Skin epidermis (tissue), 12 donors: ENCODE measurements at regions not wholly inside any gene's neighbourhood (a gene's known extent, or its start where the extent isn't known, plus 50 kb on each side); places are given as distances from the start of the nearest gene placed in this dataset.

Experiments used
- H3K27ac ChIP-seq, 21 experiments: fragments of 200-600 bp; sonication (generic) in 11 of 21; one replicate each; pipeline ENCODE4 v1.5.0; 2020; ENCODE audit warnings: mild to moderate bottlenecking in 3 of 21, inconsistent platforms in 2 of 21, moderate library complexity in 2 of 21
- H3K4me3 ChIP-seq, 7 experiments: fragments of 200-600 bp; sonication (generic) in 2 of 7; one replicate each; pipeline ENCODE4 v1.5.0; 2020; ENCODE audit warnings: inconsistent platforms in 2 of 7, mild to moderate bottlenecking in 2 of 7, moderate library complexity in 1 of 7

DNA sequence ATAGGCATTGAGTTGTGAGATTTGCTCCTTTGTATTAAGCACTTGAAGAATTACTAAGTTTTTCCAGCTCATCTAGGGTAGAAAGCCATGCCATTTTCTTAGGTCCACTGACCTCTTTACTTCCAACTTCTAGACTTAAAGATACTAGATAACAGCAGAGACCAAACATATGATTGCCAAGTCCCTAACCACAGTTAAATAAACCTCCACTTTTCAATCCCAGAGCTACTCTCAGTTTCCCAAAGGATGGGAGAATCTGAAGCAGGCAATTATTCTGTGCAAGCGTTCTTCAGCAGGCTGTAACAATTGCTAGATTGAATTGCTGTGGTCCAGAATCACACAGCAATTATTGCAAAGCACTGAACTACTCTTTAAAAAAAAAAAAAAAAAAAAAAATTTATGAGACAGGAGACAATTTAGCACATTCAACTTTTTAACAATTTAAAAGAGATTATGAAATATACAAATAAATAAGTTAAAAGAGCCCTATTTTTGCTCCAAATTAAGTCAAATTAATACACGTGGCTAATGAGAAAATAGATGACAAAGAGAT is 104.0 kb upstream of the PRSS16 start:
- no peak overlapping the region for H3K4me3 ChIP-seq
- no peak overlapping the region for H3K27ac ChIP-seq

DNA sequence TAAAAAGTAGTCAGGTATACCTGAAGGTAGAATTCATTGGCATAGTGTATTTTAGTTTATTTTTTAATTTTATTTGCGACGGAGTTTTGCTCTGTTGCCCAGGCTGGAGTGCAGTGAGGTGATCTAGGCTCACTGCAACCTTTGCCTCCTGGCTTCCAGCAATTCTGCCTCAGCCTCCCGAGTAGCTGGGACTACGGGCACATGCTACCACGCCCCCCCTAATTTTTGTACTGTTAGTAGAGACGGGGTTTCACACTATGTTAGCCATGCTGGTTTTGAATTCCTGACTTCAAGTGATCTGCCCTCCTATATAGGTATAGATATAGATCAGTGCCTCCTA is 102.8 kb upstream of the PRSS16 start:
- Histone ChIP-seq H3K4me3 (peak overlapping the region in 4 of 7 experiments; percentile 61 to 83 (median 69)), H3K27ac (peak overlapping the region in 8 of 21 experiments; percentile 88 to 94 (median 91))

DNA sequence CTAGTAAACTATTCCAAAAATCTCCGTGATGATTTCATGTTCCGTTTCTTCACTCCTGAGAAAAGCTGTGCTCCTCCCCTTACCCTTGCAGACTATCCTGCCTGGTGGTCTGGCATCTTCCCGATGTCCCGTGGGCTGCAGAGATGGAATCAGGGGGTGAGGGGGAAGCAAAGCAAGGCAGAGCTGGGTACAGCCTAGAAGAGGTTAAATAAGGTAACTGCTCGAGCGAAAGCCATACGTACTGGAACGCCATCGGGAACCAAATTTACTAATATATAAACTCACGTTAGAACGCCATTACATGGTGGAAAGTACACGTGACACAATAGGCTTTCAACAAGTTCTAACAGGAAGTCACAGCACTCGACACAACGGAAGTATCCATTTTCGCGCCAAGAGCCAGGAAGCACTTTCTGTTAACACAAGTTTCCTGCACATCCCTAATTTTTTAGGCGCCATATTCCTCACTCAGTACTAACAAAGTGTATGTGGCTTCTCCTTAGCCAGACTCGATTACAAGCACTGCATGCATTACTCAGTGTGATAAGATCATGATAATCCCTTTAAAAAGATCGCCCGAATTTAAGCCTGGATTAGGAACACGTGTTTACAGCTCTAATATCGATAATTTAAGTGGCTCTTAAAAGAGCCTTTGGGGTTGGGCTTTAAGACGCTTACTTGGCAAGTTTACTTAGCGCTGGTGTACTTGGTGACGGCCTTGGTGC is 101.6 kb upstream of the PRSS16 start:
- Histone ChIP-seq H3K4me3 (peak overlapping the region; percentile 59 to 83 (median 68)), H3K27ac (peak overlapping the region; percentile 36 to 94 (median 88))

DNA sequence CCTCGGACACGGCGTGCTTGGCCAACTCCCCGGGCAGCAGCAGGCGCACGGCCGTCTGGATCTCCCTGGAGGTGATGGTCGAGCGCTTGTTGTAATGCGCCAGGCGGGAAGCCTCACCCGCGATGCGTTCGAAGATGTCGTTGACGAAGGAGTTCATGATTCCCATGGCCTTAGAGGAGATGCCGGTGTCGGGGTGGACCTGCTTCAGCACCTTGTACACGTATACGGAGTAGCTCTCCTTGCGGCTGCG is 101.1 kb upstream of the PRSS16 start:
- Histone ChIP-seq H3K27ac (peak overlapping the region; percentile 36 to 94 (median 88)), H3K4me3 (peak overlapping the region; percentile 59 to 83 (median 68))

DNA sequence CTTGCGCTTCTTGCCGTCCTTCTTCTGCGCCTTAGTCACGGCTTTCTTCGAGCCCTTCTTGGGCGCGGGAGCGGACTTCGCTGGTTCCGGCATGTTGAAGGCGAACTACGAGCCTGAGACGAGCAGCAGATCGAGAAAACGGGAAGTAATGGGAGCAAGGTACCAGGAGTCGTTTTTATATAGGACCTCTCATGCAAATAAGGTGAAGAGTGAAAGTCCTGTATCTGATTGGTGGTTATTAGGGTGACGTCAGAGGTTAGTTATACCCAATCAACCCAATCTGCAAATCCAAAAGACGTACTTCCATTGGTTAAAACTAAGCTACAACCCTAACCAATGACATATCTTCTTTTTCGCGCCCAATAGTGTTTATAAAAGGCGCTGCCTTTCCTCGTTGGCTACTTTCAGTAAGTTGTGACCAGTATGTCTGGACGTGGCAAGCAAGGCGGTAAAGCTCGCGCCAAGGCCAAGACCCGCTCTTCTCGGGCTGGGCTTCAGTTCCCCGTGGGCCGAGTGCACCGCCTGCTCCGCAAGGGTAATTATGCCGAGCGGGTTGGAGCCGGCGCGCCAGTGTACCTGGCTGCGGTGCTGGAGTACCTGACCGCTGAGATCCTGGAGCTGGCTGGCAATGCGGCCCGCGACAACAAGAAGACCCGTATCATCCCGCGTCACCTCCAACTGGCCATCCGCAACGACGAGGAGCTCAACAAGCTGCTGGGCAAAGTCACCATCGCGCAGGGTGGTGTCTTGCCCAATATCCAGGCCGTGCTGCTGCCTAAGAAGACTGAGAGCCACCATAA is 100.6 kb upstream of the PRSS16 start:
- peak overlapping the region; percentile 36 to 94 (median 88) for H3K27ac ChIP-seq

DNA sequence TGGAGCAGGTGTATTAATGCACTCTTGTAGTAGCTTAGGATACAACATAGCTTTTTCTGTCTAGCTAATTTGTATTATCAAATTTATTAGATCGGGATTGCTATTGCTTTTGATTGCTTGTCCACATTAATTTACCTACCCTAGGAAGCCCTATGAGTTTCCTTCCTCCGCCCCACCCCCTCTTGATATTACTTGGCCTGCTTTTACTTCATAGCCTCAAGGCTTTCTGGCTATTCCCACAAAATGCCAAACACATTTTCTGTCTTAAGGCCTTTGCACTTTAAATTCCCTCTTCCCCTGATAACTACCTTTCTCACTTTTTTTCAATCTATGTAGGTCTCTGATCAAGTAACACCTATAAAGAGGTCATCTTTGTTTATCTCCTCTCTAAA is 99.1 kb upstream of the PRSS16 start:
- Histone ChIP-seq H3K4me3 (no peak overlapping the region), H3K27ac (no peak overlapping the region)

More for the DNA sequence above, 100.6 kb upstream of the PRSS16 start:
- H3K4me3 ChIP-seq, result peak overlapping the region; percentile 59 to 83 (median 68)

DNA sequence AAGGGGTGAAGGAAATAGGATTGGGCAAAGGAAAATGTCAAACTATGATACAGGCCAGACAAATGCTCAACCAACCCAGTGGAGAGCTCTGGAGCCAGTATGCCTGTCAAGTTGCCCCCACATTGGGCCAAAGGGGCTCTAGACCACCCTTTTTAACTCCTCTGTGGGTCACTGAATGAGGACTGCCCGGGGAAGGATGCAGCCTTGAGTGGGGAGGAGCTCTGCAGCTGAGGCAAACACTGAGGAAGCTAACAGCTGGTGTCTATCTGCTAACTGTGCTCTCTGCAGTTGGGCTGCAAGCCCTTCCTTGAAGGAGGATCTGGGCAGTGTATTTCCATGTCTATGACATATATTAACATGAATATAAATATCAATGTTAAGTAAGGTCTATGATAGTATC is 98.4 kb upstream of the PRSS16 start:
- H3K4me3 ChIP-seq, result no peak overlapping the region
- no peak overlapping the region for H3K27ac ChIP-seq

DNA sequence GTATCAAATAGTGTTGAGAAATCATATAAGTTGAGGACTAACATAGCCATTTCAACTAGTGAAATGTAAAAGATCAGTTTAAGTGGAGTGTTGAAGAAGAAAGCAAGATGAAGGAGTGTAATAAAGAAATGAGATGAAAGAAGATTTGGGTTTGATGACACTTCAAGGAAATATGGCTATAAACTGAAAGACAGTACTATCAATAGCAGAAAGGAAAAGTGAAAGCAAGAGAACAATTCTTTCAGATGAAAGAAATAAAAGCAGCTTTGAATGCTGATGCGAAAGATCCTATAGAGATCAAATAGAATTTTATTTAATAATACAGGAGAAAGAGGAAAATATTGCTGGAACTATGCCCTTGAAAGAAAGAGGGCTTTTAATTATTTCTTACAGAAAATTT is 92.8 kb upstream of the PRSS16 start:
- peak overlapping the region in 3 of 21 experiments; percentile 11 to 73 (median 24) for H3K27ac ChIP-seq
- no peak overlapping the region for H3K4me3 ChIP-seq

DNA sequence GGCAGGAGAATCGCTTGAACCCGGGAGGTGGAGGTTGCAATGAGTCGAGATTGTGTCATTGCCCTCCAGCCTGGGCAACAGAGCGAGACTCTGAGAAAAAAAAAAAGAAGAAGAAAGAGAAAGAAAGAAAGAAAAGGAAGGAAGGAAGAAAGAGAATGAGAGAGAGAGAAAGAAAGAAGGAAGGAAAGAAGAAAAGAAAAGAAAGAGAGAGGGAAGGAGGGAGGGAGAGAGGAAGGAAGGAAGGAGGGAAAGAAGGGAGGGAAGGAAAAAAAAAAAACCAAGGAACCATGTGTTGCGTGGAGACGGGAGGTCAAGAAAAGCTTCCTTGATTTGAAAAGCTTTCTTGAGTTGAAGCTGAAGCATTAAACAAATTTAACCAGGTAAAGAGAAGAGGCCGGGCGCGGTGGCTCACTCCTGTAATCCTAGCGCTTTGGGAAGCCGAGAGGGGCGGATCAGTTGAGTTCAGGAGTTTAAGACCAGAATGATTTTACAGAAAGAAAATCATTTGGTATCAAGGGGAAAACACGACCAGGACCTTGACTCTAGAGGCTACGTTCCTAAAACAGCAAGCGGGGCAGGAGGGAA is 90.5 kb upstream of the PRSS16 start:
- H3K4me3 ChIP-seq, result peak overlapping the region in 6 of 7 experiments; percentile 17 to 44 (median 26)
- H3K27ac ChIP-seq, result peak overlapping the region in 1 of 21 experiments; percentile 26

DNA sequence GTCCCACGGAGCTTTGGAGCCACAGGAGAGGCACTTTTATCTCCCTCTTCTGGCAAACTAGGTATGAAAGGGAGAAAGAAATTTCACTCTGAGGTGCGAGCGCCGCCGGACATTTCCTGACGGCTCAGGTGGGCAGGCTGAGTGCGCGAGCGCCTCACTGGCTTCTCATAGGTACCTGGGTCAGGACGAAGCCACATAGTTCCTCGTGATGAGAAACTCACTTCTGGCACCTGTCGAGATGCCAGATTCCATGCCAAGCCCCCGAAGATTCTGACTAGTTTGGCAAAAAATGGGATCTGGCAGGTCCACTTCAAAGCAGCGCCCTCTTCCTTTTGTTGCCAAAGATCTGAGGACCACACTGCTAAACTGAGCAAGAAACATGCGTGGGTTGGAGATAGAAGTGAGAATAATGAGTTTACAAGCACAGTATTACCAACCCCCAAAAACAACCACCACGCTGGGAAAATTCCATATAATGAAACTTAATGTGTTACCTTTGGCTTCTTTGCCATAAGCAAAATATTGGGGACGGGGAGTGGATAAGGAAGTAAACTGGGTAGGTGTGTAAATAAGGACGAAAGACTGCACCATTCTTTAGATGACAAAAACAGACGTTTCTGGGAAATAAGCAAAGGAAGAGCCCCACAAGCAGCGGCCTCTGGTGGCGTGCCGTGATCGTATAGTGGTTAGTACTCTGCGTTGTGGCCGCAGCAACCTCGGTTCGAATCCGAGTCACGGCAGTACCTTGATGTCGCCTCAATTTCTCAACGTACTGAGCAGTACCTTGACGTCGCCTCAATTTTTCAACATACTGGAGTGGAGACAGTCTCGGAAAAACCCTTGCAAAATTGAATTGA is 89.8 kb upstream of the PRSS16 start:
- H3K4me3 ChIP-seq, result peak overlapping the region; percentile 16 to 44 (median 20)
- peak overlapping the region in 3 of 21 experiments; percentile 14 to 31 (median 26) for H3K27ac ChIP-seq

DNA sequence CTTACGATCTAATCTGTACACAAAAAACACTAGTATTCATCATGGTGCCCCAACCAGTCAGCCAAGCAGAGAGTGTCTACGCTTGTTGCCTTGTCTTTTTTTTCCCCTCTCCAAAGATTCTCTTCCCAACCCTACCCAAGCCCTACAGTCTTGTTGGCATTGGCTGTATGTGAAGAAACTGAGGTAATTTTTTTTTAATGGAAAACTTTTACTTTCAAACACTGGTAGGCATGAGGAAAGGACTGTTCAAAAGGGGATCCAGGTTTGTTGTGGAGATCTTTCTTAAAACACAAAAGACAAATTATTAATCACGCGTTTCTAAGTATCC is 89.2 kb upstream of the PRSS16 start:
- Histone ChIP-seq H3K4me3 (peak overlapping the region in 2 of 7 experiments; percentile 20 to 31), H3K27ac (no peak overlapping the region)

DNA sequence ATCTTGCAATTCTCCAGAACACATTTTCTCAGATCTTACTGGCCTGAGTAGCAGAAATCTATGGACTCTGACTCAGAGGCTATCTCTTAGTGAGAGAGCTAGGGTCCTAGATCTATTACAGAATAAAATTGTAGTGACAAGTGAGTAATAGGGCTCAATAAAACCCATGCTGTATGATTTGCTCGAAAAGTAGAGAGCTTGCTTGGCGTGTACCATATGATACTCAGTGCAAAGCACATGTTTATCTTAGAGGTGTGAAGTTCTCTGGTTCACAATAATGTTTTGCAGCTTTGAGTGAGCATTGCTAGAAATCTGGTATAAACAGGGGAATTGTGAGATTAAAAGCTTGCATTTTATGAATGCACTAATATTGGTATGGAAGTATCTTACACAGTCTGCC is 87.8 kb upstream of the PRSS16 start:
- no peak overlapping the region for H3K4me3 ChIP-seq
- H3K27ac ChIP-seq, result no peak overlapping the region

DNA sequence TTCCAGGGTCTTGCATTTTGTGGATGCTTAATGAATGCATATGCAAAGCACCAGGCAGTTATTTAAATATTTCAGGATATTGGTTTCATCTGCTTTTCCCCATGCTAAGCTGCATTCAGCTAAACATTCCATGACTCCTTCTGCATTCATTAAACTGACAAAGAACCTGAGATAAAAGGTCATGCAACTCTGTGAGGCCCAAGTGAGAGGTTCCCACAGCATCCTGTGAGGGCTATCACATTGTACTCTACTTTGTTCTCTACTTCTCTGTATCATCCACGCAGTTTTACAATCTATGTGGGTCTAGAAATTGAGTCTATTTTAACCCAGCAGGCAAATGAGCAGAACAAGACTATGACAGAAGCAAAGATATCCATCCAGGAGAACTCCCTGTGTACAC is 86.4 kb upstream of the PRSS16 start:
- Histone ChIP-seq H3K4me3 (no peak overlapping the region), H3K27ac (no peak overlapping the region)

DNA sequence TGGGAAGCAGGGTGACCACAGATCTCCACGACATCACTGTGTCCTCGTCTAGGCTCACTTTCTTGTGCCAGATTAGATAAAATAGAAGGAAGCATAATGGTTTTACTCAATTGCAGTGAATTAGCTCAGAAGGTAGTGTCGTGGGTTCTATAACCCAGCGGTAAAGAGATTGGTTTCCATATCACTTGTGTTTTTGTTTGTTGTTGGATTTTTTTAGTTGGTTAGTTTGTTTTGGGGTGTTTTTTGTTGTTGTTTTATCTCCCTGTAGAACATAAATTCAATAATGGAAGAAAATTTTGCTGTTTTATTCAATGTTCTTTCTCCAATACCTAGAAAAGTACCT is 85.9 kb upstream of the PRSS16 start:
- Histone ChIP-seq H3K27ac (no peak overlapping the region), H3K4me3 (no peak overlapping the region)

DNA sequence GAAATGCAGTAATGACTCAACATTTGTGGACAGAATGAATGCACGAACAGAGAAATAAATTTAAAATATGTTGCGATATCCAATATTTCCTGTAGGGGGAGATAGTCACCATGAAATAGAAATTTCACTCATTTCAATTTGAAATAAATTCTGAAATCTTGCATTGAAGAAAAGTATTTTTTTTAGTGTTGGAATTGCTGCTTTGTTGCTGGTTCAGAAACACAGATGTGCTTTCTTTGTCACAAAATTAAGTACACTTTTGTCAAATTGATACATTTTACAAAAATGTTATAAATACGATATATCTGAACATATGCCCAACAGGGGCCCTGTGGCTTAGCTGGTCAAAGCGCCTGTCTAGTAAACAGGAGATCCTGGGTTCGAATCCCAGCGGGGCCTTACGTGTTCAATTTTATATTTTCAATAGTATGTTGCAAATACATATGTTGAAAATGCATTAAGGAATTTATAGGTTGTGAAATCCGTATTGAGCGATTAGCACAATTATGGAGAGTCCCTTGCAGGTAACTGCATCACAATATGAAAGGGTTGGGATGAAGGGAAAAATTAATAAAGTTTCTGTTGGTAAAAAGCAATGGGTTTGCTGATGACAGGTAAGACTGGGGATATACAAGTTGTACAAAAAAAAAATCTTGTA is 85.4 kb upstream of the PRSS16 start:
- Histone ChIP-seq H3K27ac (no peak overlapping the region), H3K4me3 (no peak overlapping the region)

DNA sequence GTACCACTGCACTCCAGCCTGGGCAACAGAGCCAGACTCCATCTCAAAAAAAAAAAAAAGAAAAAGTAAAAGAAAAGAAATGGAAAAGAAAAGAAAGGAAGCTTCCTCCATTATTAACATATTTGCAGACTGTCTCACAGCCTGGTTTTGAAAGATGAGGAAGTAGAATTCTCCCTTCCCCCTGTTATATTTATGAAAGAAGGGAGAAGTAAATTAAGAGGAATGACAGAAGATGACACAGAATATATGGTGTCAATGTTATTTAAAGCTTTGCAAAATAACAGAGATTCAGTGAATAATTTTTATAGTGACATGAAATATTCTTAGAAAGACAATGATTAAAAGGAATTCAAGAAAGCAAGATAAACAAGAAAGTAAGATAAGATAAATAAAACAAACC is 83.7 kb upstream of the PRSS16 start:
- Histone ChIP-seq H3K4me3 (no peak overlapping the region), H3K27ac (no peak overlapping the region)

DNA sequence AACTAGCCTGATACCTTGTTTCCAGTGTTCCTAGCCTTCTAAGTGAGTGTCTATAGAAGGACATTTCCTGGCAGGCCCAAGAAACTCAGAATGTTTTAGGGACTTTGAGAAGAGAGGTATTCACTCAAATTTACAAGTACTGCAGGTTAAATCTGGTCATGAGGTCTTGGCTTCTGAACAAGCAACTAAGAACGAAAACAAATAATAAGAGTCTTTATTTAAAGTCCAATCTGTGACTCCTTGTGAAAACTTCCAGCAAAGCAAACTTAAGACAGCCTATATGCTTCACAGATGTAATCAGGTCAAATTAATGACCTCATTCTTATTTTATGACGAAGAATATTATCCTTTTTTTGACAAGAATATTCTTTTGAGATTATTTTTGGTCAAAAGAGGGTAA is 79.4 kb upstream of the PRSS16 start:
- Histone ChIP-seq H3K4me3 (no peak overlapping the region), H3K27ac (no peak overlapping the region)

DNA sequence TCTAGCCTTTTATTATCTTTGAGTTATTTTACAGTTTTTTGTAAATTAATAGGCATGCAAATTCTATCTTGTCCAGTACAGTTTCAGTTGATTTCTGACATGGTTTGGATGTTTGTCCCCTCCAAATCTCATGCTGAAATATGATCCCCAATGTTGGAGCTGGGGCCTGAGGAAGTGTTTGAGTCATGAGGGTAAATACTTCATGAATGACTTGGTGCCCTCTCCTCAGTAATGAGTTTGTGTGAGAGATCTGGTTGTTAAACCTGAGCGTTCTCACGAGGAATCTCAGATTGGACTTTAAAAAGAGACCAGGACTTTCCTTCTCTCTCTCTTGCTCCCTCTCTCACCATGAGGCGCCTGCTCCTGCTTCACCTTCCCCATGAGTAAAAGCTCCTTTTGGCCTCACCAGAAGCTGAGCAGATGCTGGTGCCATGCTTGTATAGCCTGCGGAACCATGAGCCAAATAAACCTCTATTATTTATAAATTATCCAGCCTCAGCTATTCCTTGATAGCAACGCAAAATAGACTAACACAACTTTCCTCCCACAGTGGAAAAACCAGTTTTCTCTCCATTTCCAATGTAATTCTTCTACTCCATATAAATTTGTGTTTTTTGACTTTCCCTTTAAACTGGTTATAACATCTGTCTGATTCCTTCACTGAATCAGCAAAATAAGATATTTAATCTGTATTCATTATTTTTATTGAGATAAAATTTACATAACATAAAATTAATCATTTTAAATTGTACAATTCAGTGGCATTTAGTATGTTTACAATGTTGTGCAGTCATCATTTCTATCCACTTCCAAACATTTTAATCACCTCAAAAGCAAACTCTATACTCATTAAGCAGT is 78.7 kb upstream of the PRSS16 start:
- no peak overlapping the region for H3K27ac ChIP-seq
- no peak overlapping the region for H3K4me3 ChIP-seq
